Adrenal gland (tissue), 5 donors: ENCODE measurements at regions not wholly inside any gene's neighbourhood (a gene's known extent, or its start where the extent isn't known, plus 50 kb on each side); places are given as distances from the start of the nearest gene placed in this dataset.

Experiments
- POLR2A ChIP-seq, 2 donors: fragments of 450-650 bp; IDR thresholded peaks; one replicate each; pipeline ENCODE4 v1.6.1; 2017; ENCODE audit warnings: antibody characterized with exemption in 2 of 2, mild to moderate bottlenecking in 2 of 2, moderate library complexity in 1 of 2
- TF ChIP-seq, protein P1 (sequence below), 6 experiments: fragments of 450-650 bp in 4 of 6; fragments of 200-600 bp in 2 of 6; sonication (generic) in 1 of 6; IDR thresholded peaks; 1 replicate in 5 of 6; 2 replicates in 1 of 6; pipeline versions ENCODE4 v1.5.1 to v1.8.0; 2016 to 2021; ENCODE audit warnings: antibody characterized with exemption in 6 of 6, mild to moderate bottlenecking in 2 of 6, moderate library complexity in 1 of 6
- donor health status: DM: no; HTN: no; CAD: no.

DNA sequence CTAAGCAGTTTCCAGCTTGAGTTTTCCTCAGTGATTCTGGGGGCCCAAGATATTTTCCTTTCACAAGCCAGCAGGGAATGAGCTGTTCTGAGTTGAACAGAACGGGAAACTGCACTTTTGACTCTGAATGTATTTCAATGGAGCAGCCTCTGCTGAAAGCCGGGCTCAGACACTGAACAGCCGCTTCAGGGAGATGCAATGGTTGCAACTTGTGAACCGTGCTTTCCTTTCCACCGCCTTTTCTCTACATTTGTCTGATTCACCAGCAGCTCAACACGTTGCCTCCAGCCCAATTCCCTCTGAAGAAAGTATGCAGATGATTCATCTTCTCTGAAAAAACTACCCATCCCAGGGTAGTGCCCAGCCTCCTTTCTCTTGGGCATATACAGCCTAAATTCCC, 119.3 kb upstream of the PKDCC start:
- TF ChIP-seq, protein P1, sequence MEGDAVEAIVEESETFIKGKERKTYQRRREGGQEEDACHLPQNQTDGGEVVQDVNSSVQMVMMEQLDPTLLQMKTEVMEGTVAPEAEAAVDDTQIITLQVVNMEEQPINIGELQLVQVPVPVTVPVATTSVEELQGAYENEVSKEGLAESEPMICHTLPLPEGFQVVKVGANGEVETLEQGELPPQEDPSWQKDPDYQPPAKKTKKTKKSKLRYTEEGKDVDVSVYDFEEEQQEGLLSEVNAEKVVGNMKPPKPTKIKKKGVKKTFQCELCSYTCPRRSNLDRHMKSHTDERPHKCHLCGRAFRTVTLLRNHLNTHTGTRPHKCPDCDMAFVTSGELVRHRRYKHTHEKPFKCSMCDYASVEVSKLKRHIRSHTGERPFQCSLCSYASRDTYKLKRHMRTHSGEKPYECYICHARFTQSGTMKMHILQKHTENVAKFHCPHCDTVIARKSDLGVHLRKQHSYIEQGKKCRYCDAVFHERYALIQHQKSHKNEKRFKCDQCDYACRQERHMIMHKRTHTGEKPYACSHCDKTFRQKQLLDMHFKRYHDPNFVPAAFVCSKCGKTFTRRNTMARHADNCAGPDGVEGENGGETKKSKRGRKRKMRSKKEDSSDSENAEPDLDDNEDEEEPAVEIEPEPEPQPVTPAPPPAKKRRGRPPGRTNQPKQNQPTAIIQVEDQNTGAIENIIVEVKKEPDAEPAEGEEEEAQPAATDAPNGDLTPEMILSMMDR (IDR thresholded peaks at IDR 0.05): no peak
- no peak for TF ChIP-seq POLR2A (IDR thresholded peaks at IDR 0.05)
